ENCODE measurements at regions not wholly inside any gene's neighbourhood (a gene's known extent, or its start where the extent isn't known, plus 50 kb on each side); places are given as distances from the start of the nearest gene placed in this dataset.

- TF ChIP-seq SPI1 (IDR thresholded peaks at IDR 0.05; ENCODE audit: low read depth, low read length) (no peak), POLR2A (IDR thresholded peaks at IDR 0.05; ENCODE audit: low read depth, low read length) (no peak)
Measured at GRCh38 chr15:38090223-38090622, 155.8 kb downstream of the TMCO5A start.

Data from GM12891 (cell line).